GM19239 (cell line): ENCODE measurements at regions not wholly inside any gene's neighbourhood (a gene's known extent, or its start where the extent isn't known, plus 50 kb on each side); places are given as distances from the start of the nearest gene placed in this dataset.
"Not testable (repeated sequence)": the region's sequence is repeated elsewhere in the genome, so short reads cannot be mapped to it uniquely, and the experiment has no call there.

Source experiments
- DNase-seq: peaks from one replicate; pipeline ENCODE4 v3.0.0; 2011; ENCODE audit warnings: low spot score; ENCODE audit not compliant: insufficient read length
- FAIRE-seq: peaks from 2 replicates; lab custom pipeline; 2011; peaks lifted over from hg19 to GRCh38; lab: Jason Lieb, UNC

DNA sequence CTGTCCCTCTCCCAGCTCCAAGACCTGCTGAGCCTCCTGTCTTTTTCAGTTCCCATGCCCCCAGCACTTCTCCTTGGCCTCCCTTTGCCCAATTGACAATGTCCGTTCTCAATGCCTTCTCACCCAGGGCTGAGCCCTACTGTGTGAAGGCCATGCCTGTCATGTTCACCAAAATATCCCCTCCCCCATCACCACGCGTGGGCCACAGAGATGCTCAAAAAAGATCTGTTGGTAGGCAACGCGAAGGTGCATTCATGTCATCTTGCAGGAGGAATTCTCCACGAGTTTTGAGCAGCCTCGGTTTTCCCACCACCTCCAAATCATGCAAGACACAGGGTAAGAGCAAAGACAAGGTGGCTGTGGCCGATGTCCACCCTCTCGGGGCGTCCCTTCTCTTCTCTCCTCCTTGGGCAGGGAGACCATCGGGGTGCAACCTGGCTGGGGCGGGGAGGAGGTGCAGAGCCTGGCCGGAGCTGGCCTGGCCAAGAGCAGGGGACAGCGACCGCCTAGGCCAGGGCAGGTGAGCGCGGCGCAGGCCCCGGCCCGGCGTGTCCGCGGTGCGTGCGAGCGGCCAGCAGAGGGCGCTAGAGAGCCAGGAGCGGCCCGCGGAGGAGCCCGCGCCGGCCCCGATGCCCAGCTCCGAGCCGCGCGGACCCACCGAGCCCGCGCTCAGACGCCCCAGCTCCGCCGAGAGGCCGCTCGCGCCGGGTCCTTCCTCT lies 56.3 kb upstream of the KRTAP5-11 start:
- peak; percentile 47 for DNase-seq
- FAIRE-seq, result not testable (repeated sequence)

GRCh38 chr11:71639520-71639849 lies 56.8 kb upstream of the KRTAP5-11 start:
- FAIRE-seq, DNase-seq: not testable (repeated sequence)

DNA sequence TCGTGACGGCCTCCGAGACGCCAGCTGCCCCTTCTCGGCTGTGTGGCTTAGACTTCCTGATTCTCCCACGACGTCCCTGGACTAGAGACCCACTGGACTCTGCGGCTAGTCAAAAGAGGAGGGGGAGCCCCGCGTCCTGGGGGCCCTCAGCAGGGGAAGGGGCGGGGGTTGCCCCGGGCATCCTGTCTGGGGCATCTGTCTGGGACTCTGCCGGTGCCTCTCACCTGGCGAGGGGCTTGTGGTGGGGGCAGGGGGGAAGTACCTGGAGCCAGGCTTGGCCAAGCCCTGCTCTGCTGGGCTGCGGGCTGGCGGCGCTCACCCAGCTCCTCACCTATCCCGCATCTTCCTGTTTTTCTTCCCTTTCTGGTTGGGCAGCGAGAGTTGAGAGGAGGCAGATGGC lies 57.2 kb upstream of the KRTAP5-11 start:
- FAIRE-seq, DNase-seq: not testable (repeated sequence)

- not testable (repeated sequence) for FAIRE-seq, DNase-seq
Measured at GRCh38 chr11:71647078-71647477, 64.4 kb upstream of the KRTAP5-11 start.

- not testable (repeated sequence) for FAIRE-seq, DNase-seq
Measured at GRCh38 chr11:71652998-71653397, 70.3 kb upstream of the KRTAP5-11 start.

- not testable (repeated sequence) for DNase-seq, FAIRE-seq
Measured at GRCh38 chr11:71654423-71654822, 71.7 kb upstream of the KRTAP5-11 start.

GRCh38 chr11:71655041-71655440 lies 72.4 kb upstream of the KRTAP5-11 start:
- DNase-seq, FAIRE-seq: not testable (repeated sequence)

DNA sequence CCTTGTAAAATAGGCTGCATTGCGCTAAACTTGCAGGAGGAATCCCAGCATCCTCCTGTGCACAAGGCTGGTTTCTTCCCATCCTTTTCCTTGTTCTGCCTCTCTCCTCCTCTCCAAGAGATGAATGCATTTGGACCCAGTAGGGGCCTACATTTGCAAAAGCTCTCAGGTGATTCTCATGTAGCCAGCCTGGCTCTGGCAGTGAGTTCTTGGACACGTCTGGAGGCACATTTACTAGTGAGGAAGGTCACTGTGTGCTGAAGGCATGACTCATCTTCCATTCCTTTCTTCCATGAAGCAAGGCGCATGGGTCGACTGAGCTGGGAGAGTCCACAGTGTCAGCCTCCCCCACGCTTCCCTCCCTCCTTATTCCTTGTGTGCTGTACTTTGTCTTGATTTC lies 73.8 kb upstream of the KRTAP5-11 start:
- not testable (repeated sequence) for DNase-seq, FAIRE-seq

DNA sequence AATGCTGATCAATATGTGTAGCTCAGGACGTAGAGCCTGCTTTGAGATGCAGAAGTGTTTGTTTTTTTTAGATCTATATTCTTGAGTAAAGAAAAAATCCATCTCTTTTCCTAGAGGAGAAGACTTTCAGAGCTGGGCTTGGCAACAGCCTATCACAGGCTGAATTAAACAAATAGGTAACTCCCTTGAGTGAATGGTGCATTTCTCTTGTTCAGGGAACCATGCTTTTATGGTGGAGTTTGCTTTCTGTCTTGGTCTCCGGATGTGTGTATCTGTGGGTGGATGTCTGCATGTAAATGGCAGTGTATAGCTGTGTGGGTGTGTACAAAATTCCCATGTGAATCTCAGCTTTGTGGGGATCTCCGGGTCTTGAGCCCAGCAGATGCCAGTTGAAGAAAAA lies 82.3 kb upstream of the KRTAP5-11 start:
- not testable (repeated sequence) for FAIRE-seq, DNase-seq

- not testable (repeated sequence) for DNase-seq, FAIRE-seq
Measured at GRCh38 chr11:71698110-71698509, 115.4 kb upstream of the KRTAP5-11 start.

- DNase-seq, FAIRE-seq: not testable (repeated sequence)
Measured at GRCh38 chr11:71698961-71699360, 116.3 kb upstream of the KRTAP5-11 start.

DNA sequence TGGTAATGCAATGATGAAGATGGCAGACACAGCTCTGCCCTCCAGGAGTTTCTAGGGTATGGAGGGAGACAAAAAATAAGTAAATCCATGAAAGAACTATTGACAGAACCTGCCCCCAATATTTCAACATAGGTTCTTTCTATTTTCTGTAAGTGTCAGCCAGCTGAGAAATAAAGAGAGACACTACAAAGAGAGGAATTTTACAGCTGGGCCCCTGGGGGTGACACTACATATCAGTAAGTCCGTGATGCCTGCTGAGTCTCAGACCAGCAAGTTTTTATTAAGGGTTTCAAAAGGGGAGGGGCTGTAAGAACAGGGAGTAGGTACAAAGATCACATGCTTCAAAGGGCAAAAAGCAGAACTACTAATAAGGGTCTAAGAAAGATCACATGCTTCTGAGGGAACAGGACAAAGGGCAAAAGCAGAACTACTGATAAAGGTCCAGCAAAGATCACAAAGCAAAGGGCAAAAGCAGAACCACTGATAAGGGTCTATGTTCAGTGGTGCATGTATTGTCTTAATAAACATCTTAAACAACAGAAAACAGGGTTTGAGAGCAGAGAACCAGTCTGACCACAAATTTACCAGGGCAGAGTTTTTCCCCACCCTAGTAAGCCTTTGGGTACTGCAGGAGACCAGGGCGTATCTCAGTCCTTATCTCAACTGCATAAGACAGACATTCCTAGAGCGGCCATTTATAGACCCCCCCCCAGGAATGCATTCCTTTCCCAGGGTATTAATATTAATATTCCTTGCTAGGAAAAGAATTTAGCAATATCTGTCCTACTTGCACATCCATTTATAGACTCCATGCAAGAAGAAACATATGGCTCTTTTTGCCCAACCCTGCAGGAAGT lies 119.0 kb upstream of the KRTAP5-11 start:
- not testable (repeated sequence) for DNase-seq, FAIRE-seq

DNA sequence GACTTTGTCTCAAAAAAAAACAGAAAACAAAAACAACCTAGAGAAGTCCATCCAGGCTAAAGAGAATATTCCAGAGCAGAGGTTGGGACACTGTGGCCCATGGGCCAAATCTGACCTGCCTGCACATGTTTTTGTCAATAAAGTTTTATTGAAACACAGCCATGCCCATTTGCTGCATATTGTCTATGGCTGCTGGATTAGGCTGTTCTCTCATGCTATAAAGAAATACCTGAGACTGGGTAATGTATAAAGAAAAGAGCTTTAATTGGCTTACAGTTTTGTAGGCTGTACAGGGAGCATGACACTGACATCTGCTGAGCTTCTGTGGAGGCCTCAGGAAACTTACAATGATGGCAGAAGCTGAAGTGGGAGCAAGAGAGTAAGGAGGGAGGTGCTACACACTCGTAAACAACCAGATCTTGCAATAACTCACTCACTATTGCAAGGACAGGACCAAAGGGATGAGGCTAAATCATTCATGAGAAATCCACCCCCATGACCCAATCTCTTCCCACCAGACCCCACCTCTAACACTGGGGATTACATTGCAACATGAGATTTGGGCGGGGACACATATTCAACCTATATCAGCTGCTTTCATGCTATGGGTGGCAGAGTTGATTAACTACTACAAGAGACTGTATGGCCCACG lies 122.5 kb upstream of the KRTAP5-11 start:
- FAIRE-seq, DNase-seq: not testable (repeated sequence)

DNA sequence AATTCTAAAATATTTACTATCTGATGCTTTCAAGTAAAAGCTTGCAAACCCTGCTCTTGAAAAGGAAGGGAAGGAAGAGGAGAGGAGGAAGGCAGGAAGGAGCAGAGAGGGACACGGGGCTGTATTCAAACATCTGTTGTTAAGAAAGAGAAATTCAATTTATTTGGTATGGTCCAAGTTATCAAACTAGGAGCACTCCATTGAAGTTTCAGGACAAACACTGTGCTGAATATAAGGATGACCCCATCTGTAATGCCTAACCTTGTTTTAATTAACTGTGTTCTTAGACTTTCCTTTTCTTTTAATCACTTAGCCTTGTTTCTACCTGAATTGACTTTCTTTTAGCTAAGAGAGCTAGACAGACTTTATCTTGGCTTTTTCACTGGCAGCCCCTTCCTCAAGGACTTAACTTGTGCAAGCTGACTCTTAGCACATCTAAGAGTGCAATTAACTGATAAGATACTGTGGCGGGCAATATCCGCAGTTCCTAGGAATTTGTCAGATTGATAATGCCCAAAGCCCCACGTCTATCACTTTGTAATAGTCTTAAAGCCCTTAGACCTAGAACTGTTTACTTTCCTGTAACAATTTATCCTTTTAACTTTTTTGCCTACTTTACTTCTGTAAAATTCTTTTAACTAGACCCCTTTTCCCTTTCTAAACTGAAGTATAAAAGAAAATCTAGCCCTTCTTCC lies 123.2 kb upstream of the KRTAP5-11 start:
- not testable (repeated sequence) for DNase-seq, FAIRE-seq

DNA sequence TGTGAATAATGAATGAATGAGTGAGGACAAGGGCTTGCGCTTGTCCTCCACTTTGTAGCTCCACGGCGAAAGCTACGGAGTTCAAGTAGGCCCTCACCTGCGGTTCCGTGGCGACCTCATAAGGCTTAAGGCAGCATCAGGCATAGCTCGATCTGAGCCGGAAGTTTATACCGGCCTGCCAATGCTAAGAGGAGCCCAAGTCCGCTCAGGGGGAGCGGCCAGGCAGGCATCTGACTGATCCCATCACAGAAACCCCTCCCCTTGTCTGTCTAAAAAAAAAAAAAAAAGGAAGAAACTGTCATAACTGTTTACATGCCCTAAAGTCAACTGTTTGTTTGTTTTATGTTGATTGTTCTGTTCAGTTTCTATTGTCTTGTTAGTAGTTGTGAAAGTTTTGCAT lies 124.4 kb upstream of the KRTAP5-11 start:
- DNase-seq, FAIRE-seq: not testable (repeated sequence)

- FAIRE-seq, DNase-seq: not testable (repeated sequence)
Measured at GRCh38 chr11:71709541-71709940, 123.5 kb upstream of the DEFB108B start.

DNA sequence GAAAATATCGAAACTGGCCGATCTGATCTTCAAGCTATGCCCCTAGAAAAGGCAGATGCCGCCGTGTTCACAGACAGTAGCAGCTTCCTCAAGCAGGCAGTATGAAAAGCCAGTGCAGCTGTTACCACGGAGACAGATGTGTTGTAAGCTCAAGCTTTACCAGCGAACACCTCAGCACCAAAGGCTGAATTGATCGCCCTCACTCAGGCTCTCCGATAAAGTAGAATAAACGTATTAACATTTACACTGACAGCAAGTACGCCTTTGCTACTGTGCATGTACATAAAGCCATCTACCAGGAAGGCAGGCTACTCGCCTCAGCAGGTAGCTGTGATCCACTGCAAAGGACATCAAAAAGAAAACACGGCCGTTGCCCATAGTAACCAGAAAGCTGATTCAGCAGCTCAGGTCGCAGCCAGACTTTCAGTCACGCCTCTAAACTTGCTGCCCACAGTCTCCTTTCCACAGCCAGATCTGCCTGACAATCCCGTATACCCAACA lies 122.8 kb upstream of the DEFB108B start:
- not testable (repeated sequence) for FAIRE-seq

DNA sequence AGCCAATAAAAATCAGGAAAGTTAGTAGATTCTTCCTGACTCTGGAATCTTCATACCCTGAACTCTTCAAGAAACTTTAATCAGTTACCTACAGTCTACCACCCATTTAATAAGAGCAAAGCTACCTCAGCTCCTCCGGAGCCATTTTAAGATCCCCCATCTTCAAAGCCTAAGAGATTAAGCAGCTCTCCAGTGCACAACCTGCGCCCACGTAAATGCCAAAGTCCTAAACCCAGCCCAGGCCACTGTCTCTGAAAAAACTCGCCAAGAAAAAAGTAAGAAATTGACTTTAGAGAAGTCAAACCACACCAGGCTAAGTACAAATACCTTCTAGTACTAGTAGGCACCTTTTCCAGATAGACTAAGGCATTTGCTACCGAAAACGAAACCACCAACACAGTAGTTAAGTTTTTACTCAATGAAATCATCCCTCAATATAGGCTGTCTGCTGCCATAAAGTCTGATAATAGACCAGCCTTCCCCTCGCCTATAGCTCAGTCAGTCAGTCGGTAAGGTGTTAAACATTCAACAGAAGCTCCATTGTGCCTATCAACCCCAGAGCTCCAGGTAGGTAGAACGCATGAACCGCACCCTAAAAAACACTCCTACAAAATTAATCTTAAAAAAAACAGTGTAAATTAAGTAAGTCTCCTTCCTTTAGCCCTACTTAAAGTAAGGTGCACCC lies 122.2 kb upstream of the DEFB108B start:
- not testable (repeated sequence) for DNase-seq, FAIRE-seq

More for the DNA sequence above, 122.8 kb upstream of the DEFB108B start:
- DNase-seq, result not testable (repeated sequence)

DNA sequence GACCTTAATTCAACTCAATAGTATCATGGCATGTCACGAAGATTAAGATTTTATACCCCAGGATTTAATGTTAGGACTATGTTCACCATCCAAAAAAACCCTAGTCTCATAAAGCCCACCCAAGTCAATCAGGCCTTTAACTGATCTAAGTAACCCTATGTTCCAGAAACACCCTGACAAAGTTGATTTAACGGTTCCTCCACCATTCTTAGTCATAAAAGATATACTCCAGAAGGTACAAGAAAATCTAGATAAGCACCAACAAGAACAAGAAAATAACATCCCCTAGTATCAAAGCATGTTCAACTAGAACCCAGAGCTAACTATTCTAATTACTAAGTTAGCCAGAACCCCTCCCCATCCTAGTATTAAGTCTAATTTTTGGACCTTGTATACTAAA lies 120.7 kb upstream of the DEFB108B start:
- DNase-seq, FAIRE-seq: not testable (repeated sequence)
